Transverse colon (tissue), 4 donors: ENCODE measurements at regions not wholly inside any gene's neighbourhood (a gene's known extent, or its start where the extent isn't known, plus 50 kb on each side); places are given as distances from the start of the nearest gene placed in this dataset.

ENCODE experiments used
- DNase-seq: peaks from one replicate; pipeline ENCODE4 v3.0.0-alpha.2; 2019
- H3K27ac ChIP-seq, 4 donors: fragments of 200-600 bp; sonication (generic); 2 replicates each; pipeline ENCODE4 v1.5.1; 2016 to 2018; ENCODE audit warnings: inconsistent platforms in 4 of 4
- H3K27me3 ChIP-seq: fragments of 200-600 bp; sonication (generic); 2 replicates; pipeline ENCODE4 v1.5.1; 2017; ENCODE audit warnings: inconsistent platforms
- H3K36me3 ChIP-seq, 4 donors: fragments of 200-600 bp; sonication (generic); 2 replicates each; pipeline ENCODE4 v1.5.1; 2017 to 2019; ENCODE audit warnings: inconsistent platforms in 4 of 4
- H3K4me1 ChIP-seq, 4 donors: fragments of 200-600 bp; sonication (generic); 2 replicates each; pipeline ENCODE4 v1.5.1; 2017 to 2020; ENCODE audit warnings: inconsistent platforms in 4 of 4
- H3K4me3 ChIP-seq, 4 donors: fragments of 200-600 bp; sonication (generic); 1 replicate in 1 of 4; 2 replicates in 3 of 4; pipeline versions ENCODE4 v1.5.1 to v1.6.1; 2017 to 2019; ENCODE audit warnings: inconsistent platforms in 4 of 4
- H3K9me3 ChIP-seq, 2 donors: fragments of 200-600 bp; sonication (generic); 2 replicates each; pipeline ENCODE4 v1.5.1; 2017 to 2019; ENCODE audit warnings: inconsistent platforms in 2 of 2
- CTCF ChIP-seq, 5 experiments: fragments of 200-600 bp in 3 of 5; fragments of 450-650 bp in 2 of 5; sonication (generic) in 3 of 5; IDR thresholded peaks; 1 replicate in 2 of 5; 2 replicates in 3 of 5; pipeline ENCODE4 v1.5.1; 2016 to 2017; ENCODE audit warnings: antibody characterized with exemption in 5 of 5, inconsistent platforms in 3 of 5, mild to moderate bottlenecking in 2 of 5, moderate library complexity in 1 of 5
- EP300 ChIP-seq: sonication (generic); formaldehyde crosslinking; IDR thresholded peaks from one replicate; pipeline ENCODE4 v1.6.1; 2017; ENCODE audit warnings: antibody characterized with exemption, low read depth
- POLR2A ChIP-seq: fragments of 450-650 bp; IDR thresholded peaks from one replicate; pipeline ENCODE4 v1.6.1; 2016; ENCODE audit warnings: antibody characterized with exemption, mild to moderate bottlenecking, moderate library complexity
- POLR2AphosphoS5 ChIP-seq, 3 donors: sonication (generic); formaldehyde crosslinking; IDR thresholded peaks; one replicate each; pipeline ENCODE4 v1.6.1; 2016; ENCODE audit warnings: antibody characterized with exemption in 3 of 3
- WGBS, 2 donors: methylation state at CpG; one replicate each; pipeline ENCODE4 v1.1.5; 2018; ENCODE audit warnings: low coverage in 1 of 2; 5-methylcytosine and 5-hydroxymethylcytosine counted together
- in situ Hi-C, 4 donors: fragments of 200-750 bp; cut with MboI; loops; one replicate each; pipeline versions ENCODE4 v1.15.0 to v1.15.1; 2017; ENCODE audit warnings: low sequenced_read_pairs in 3 of 4, low pct_ligation_motif_present in 1 of 4, low pct_unique_long_range_greater_than_20kb in 1 of 4
- intact Hi-C: fragments of 100-400 bp; cut with DNase I; formaldehyde crosslinking; loops from one replicate; pipeline ENCODE4 v1.15.1; 2023; ENCODE audit warnings: low total_unique reads

- in situ Hi-C loops: no loop called here
- no peaks in the 10 kb centered on the region for H3K9me3 ChIP-seq
- intact Hi-C loops: no loop called here
- no peaks in the 10 kb centered on the region for H3K27me3 ChIP-seq
- WGBS, 2 donors: 69% methylated on average over 1 of the region's 1 CpG; no CpG with 5 or more reads in 1 of the 2 donors
- no peak overlapping the region for H3K27ac ChIP-seq
- H3K36me3 ChIP-seq: no peaks in the 10 kb centered on the region
- H3K4me3 ChIP-seq: no peak overlapping the region
- TF ChIP-seq POLR2A (no peak), EP300 (no peak), POLR2AphosphoS5 (IDR thresholded peaks at IDR 0.05) (no peak), CTCF (IDR thresholded peaks at IDR 0.05) (no peak)
- H3K4me1 ChIP-seq: peaks cover 0 to 2% (median 0%) of the 10 kb centered on the region in 4 donors
- no peak for DNase-seq
Measured at GRCh38 chr12:19035536-19035935, 94.0 kb upstream of the PLEKHA5 start.

DNA sequence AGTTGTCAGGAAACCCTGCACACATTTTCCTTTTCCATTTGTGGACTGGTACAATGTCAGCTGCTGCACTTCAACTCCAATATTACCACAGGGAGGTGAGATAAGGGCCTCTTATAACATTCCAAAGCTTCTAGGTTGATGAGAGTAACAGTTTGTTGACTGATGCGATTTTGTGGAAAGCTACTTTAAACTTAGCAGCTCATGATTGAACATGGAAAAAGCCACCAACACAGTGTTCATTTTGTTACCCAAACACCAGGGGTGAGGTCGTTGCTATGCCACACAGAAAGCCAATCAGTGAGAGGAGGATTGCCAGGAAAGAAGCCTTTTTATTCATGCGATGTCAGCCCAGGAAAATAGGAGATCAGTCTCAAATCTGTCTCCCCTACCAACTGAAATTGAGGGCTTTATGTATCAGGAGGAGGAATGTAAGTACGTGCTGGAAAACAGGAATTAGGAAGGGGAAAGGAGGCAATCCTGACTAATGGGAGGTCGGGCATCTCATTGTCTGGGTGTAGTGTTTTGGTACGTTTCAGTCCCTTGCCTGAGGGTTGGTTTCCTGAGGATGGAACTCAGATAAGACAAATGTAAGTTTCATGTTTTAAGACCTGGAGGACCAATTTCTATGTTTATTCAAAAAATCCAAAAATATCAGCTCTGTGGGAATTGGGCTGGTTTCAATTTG lies 92.7 kb upstream of the PLEKHA5 start:
- no peaks in the 10 kb centered on the region for H3K27me3 ChIP-seq
- TF ChIP-seq CTCF (IDR thresholded peaks at IDR 0.05): no peak
- TF ChIP-seq POLR2AphosphoS5 (IDR thresholded peaks at IDR 0.05): no peak
- no peak for TF ChIP-seq EP300
- no peak for TF ChIP-seq POLR2A
- no peak overlapping the region for H3K27ac ChIP-seq
- DNase-seq: no peak
- no peak overlapping the region for H3K4me3 ChIP-seq
- intact Hi-C loops (no loop called here), in situ Hi-C loops (no loop called here)
- no peaks in the 10 kb centered on the region for H3K9me3 ChIP-seq
- 69 to 83% methylated on average over 2 to 6 of the region's 6 CpGs for WGBS, 2 donors
- peaks cover 0 to 2% (median 0%) of the 10 kb centered on the region in 4 donors for H3K4me1 ChIP-seq
- no peaks in the 10 kb centered on the region for H3K36me3 ChIP-seq

GRCh38 chr12:19038209-19038608 lies 91.3 kb upstream of the PLEKHA5 start:
- peaks cover 0 to 2% (median 0%) of the 10 kb centered on the region in 4 donors for H3K4me1 ChIP-seq
- in situ Hi-C loops (no loop called here), intact Hi-C loops (no loop called here)
- 40 to 75% methylated on average over 2 to 6 of the region's 6 CpGs for WGBS, 2 donors
- H3K4me3 ChIP-seq: no peak overlapping the region
- TF ChIP-seq POLR2AphosphoS5 (IDR thresholded peaks at IDR 0.05) (no peak), POLR2A (no peak), CTCF (IDR thresholded peaks at IDR 0.05) (no peak), EP300 (no peak)
- no peaks in the 10 kb centered on the region for H3K27me3 ChIP-seq
- DNase-seq: no peak
- no peaks in the 10 kb centered on the region for H3K9me3 ChIP-seq
- no peaks in the 10 kb centered on the region for H3K36me3 ChIP-seq
- no peak overlapping the region for H3K27ac ChIP-seq

- peaks cover 0 to 6% (median 2%) of the 10 kb centered on the region in 4 donors for H3K4me1 ChIP-seq
- DNase-seq: no peak
- H3K4me3 ChIP-seq: no peak overlapping the region
- H3K27me3 ChIP-seq: no peaks in the 10 kb centered on the region
- WGBS, 2 donors: 67 to 68% methylated on average over 3 of the region's 3 CpGs
- intact Hi-C loops: no loop called here
- H3K9me3 ChIP-seq: no peaks in the 10 kb centered on the region
- TF ChIP-seq POLR2A (no peak), EP300 (no peak), POLR2AphosphoS5 (IDR thresholded peaks at IDR 0.05) (no peak), CTCF (IDR thresholded peaks at IDR 0.05) (no peak)
- no peak overlapping the region for H3K27ac ChIP-seq
- in situ Hi-C loops: no loop called here
- H3K36me3 ChIP-seq: no peaks in the 10 kb centered on the region
Measured at GRCh38 chr12:19039515-19039914, 90.0 kb upstream of the PLEKHA5 start.
